ENCODE measurements at regions not wholly inside any gene's neighbourhood (a gene's known extent, or its start where the extent isn't known, plus 50 kb on each side); places are given as distances from the start of the nearest gene placed in this dataset.
"Not testable (repeated sequence)": the region's sequence is repeated elsewhere in the genome, so short reads cannot be mapped to it uniquely, and the experiment has no call there.

GRCh38 chr7:125444864-125445263, 515.2 kb upstream of the POT1 start:
- no peak for DNase-seq

GRCh38 chr7:125436220-125436619, 506.6 kb upstream of the POT1 start:
- no peak for DNase-seq

DNA sequence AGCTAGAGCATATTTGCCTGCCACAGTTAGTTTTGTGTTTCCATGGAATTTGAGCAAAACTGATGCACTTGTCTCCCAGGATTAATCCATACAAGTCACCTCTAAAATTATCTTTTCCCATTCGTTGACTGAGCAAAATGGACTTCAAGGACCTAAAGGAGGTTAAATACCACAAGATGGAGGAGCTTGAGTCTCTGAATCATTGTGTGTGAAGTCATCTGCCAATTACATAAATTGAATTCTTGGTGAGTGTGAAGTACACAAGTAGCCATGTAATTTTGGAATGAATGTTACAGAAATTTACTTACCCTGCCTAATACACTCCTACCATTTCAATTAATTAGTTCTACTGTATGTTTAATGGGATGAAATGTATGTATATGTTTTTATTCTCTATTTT, 501.7 kb upstream of the POT1 start:
- no peak for DNase-seq

DNA sequence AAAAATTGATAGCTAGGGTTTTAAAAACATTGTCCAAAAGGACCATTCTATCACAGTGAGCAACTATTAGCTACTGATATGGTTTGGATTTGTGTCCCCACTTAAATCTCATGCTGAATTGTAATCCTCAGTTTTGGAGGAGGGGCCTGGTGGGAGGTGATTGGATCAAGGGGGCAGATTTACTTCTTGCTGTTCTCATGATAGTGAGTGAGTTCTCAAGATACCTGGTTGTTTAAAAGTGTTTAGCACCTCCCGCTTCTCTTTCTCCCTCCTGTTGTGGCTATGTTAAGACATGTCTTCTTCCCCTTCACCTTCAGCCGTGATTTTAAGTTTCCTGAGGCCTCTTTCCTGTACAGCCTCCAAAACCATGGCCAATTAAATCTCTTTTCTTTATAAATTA, 500.4 kb upstream of the POT1 start:
- DNase-seq = no peak

DNA sequence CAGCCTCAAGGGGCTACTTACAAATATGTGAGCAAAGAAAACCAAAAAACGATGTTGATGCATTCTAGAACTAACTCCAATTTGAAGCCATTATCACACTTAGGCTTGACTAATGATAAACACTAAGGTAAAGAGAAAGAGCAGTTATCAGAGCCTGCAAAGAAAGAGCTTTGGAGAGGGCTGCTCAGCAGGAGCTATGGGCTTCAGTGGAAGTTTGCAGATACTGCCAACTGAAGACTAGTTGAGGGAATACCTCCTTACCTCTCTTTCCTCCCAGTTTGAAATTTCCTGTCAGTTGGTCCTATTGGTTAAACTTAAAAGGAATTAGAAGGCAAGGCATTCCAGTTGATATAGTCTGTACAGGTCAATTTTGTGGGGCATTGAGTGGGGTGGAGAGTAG, 498.1 kb upstream of the POT1 start:
- DNase-seq = no peak

- DNase-seq = no peak
Measured at GRCh38 chr7:125425506-125425905, 495.9 kb upstream of the POT1 start.

- no peak for DNase-seq
Measured at GRCh38 chr7:125424721-125425120, 495.1 kb upstream of the POT1 start.

GRCh38 chr7:125423458-125424155, 494.0 kb upstream of the POT1 start:
- DNase-seq = no peak

DNA sequence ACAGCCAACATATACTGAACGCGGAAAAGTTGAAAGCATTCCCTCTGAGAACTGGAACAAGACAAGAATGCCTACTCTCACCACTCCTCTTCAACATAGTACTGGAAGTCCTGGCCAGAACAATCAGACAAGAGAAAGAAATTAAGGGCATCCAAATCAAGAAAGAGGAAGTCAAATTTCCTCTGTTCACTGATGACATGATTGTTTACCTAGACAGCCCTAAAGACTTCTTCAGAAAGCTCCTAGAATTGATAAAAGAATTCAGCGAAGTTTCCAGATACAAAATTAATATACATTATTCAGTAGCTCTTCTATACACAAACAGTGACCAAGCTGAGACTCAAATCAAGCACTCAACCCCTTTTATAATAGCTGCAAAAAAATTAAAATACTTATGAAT, 491.8 kb upstream of the POT1 start:
- not testable (repeated sequence) for DNase-seq

DNA sequence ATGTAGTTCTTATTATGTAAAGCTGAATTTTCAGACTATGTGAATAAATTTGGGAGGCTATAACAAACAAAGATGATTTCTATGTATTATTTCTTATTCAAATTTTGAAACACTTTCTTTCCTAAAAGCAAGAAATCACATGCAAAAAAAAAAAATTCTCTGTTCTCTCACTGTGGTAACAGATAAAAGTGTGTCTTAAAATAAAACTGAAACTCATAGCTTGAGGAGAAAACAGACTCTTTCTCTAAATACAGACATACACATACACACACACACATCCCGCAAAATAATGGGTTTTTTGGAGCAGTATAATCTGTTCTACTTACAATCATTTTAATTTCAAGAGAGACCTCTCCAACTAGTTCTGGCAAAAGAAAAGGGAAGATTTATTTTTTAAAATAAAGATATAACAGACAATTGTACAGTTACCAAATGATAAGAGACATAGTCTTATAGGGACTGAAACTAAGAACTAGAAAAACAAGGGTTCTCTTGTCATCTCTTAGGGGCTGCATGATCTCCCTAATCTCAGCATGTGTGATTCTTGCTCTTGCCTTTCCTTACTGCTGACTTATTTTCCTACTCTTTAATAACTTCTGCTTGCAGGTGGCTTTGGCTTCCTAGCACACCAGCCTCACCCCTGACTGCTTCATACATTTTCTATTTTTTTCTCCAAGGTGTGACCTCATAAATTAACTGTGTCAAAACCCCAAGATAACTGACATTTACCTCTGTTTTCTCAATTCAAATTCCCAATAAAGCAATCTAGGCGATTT, 483.5 kb upstream of the POT1 start:
- no peak for DNase-seq

GRCh38 chr7:125409921-125410320, 480.3 kb upstream of the POT1 start:
- no peak for DNase-seq

DNA sequence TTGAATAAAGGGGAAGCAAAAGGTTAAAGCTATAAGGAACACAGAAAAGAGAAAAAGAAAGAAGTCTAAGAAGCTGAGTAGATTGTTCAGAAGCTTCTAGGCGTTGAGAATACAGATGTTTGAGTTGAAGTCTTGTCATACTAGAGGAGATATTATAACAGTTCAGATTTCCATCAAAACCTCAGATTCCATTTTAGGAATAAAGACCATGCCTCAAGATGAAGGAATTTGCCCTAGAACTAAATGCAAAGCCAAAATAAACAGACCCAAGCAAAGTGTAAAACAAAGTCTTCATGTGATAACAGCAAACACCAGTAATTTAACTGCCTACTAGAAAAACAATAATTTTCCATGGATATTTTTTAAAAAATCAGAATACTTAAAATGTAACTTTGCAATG, 476.5 kb upstream of the POT1 start:
- DNase-seq = no peak

- DNase-seq = no peak
Measured at GRCh38 chr7:125399408-125399807, 469.8 kb upstream of the POT1 start.

DNA sequence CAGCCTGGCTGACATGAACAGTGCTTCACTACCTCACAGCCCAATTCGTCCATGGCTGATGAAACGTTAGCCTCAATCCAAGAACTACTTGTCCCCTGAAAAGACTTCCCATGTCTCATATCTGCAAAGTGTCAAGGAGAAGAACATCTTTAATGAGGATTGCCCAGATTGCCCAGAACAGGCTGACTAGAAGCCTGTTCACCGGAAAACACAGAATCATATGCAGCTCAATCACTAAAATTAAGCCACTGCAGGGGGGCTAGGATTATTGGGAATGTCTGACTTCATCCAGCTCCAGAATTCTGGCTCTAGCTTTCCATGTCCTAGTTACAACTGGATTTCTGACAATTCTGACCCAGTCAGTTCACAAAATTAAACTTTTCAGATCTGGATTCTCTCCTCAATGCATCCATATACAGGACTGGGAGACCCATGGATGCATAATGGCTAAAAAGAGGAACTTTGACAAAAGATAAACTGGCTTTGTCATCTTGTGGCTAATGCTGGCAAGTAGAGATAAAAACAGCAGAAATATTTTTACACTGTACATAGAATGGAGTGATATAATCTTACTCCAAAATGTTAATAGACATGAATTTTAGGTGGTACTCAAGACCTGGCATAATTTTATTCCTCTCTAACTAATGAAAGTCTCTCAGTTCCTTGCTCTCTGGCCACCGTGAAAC, 467.0 kb upstream of the POT1 start:
- no peak for DNase-seq

DNA sequence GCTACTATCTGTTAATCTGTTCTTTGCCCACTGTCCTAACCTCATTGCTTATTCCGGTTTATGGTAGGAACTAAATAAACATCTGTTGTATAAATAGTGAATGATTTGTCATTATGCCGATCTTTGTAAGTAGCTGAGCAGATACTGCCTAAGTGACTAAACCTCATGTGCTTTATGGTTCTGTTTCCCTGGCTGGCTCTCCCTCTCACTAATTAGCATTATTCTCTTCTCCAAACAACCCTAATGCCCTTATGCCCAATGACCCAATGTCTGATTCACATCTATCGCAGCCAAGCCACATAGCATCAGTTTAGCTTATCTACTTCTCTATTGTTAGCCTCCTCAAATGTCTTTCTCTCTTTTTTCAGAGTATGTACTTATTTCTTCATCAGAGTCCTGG, 462.3 kb upstream of the POT1 start:
- DNase-seq = no peak

GRCh38 chr7:125390981-125391380, 461.4 kb upstream of the POT1 start:
- no peak for DNase-seq

DNA sequence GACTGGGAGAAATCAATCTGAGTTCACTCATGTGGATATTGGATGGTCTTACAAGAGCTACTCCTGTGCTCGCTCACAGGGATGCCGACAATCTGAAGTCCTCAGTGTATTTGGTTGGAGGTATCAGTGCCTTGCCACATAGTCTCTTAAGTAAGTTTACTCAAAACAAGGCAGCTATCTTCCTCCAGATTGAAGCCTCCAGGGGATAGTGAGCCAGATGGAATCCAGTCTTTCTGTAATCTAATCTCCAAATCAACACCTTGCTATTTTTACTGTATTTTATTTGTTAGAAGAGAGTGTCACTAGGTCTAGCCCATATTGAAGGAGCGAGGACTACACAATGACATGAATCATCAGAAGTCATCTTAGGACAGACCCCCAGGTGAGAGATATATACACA, 456.6 kb upstream of the POT1 start:
- no peak for DNase-seq

DNA sequence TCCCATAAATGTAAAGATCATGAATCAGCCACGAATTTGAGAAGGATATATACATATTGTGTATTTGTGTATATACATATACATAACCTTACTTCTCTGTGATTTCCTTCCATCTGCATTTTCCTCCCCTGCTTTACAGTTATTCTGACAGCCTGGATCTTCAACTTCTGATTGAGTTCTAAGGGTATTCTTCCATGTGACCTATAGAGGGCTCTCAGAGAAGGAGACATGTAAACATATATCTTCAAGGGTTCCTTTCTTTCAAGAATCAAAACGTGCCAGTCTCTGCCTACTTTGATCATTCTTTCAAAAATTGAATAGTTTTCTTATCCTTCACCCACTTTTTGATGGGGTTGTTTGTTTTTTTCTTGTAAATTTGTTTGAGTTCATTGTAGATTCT, 453.7 kb upstream of the POT1 start:
- no peak for DNase-seq

GRCh38 chr7:125382401-125382800, 452.8 kb upstream of the POT1 start:
- DNase-seq = no peak

- DNase-seq = no peak
Measured at GRCh38 chr7:125375942-125376341, 446.3 kb upstream of the POT1 start.

DNA sequence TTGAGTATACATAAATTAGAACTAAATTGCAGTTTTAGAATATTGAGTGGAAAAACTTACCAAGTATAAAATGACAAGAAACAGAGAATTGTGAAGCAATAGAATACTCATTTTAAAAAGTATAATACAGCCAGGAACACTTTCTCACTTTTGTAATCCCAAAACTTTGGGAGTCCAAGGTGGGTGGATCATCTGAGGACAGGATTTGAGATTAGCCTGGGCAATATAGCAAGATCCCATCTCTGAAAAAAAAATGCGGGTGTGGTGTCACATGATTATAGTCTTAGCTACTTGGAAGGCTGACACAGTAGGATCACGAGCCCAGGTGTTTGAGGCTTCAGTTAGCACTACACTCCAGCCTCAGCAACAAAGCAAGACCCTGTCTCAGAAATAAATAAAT, 440.9 kb upstream of the POT1 start:
- DNase-seq = no peak

GRCh38 chr7:125363873-125364272, 434.2 kb upstream of the POT1 start:
- DNase-seq = peak; percentile 25

DNA sequence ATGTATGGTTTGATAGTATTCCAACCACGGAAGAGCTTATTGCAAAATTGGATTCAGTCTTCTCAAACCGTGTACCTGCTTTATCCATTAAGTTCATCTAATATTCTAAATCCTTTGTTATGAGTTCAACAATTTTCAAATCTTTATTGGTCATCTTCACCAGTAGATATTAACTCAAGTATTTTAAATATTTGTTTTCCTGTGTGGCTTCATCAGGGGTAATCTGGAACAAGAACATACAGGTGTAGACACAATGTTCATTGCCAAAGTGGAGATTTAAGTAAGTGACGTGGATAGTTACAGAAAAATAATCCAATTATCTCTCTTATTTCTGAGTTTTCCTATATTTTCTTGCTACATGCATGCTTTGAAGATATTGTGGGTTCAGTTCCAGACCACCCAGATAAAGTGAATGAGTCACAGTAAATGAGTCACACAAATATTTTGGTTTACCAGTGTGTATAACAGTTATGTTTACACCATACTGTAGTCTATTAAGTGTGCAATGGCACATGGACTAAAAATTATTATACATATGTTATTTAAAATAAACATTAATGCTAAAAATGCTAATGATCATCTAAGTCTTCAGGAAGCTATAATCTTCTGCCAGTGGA, 429.0 kb upstream of the POT1 start:
- no peak for DNase-seq
